GM08714 (cell line): ENCODE measurements at regions not wholly inside any gene's neighbourhood (a gene's known extent, or its start where the extent isn't known, plus 50 kb on each side); places are given as distances from the start of the nearest gene placed in this dataset.
"Not testable (repeated sequence)": the region's sequence is repeated elsewhere in the genome, so short reads cannot be mapped to it uniquely, and the experiment has no call there.

ENCODE experiments used
- H3K4me3 ChIP-seq: fragments of 200-500 bp; sonication (Bioruptor generic); 2 replicates; pipeline ENCODE4 v1.5.1; 2014; ENCODE audit warnings: mild to moderate bottlenecking, low read length, inconsistent platforms
- ZNF274 ChIP-seq: IDR thresholded peaks from 2 replicates; pipeline ENCODE4 v1.6.1; 2012; ENCODE audit warnings: mild to moderate bottlenecking, low read depth, low read length

GRCh38 chr5:158456756-158457155, 597.8 kb upstream of the CLINT1 start:
- TF ChIP-seq ZNF274, result no peak

GRCh38 chr5:158456241-158456640, 597.3 kb upstream of the CLINT1 start:
- H3K4me3 ChIP-seq, result no peak overlapping the region
- TF ChIP-seq ZNF274, result no peak

More at GRCh38 chr5:158456756-158457155, 597.8 kb upstream of the CLINT1 start:
- no peak overlapping the region for H3K4me3 ChIP-seq

GRCh38 chr5:158451993-158452672, 593.2 kb upstream of the CLINT1 start:
- H3K4me3 ChIP-seq, result no peak overlapping the region
- TF ChIP-seq ZNF274, result no peak

- TF ChIP-seq ZNF274, result no peak
- no peak overlapping the region for H3K4me3 ChIP-seq
Observed at GRCh38 chr5:158451203-158451992, 592.5 kb upstream of the CLINT1 start.

- no peak for TF ChIP-seq ZNF274
- no peak overlapping the region for H3K4me3 ChIP-seq
Observed at GRCh38 chr5:158450751-158451171, 591.8 kb upstream of the CLINT1 start.

GRCh38 chr5:158446761-158447160, 587.8 kb upstream of the CLINT1 start:
- H3K4me3 ChIP-seq, result not testable (repeated sequence)

GRCh38 chr5:158439204-158439603, 580.3 kb upstream of the CLINT1 start:
- H3K4me3 ChIP-seq, result not testable (repeated sequence)

GRCh38 chr5:158436271-158437065, 577.5 kb upstream of the CLINT1 start:
- no peak overlapping the region for H3K4me3 ChIP-seq
- TF ChIP-seq ZNF274, result no peak

GRCh38 chr5:158435161-158435616, 576.2 kb upstream of the CLINT1 start:
- no peak for TF ChIP-seq ZNF274

GRCh38 chr5:158434749-158435148, 575.8 kb upstream of the CLINT1 start:
- no peak overlapping the region for H3K4me3 ChIP-seq
- TF ChIP-seq ZNF274, result no peak

More at GRCh38 chr5:158435161-158435616, 576.2 kb upstream of the CLINT1 start:
- no peak overlapping the region for H3K4me3 ChIP-seq

- no peak overlapping the region for H3K4me3 ChIP-seq
- TF ChIP-seq ZNF274, result no peak
Observed at GRCh38 chr5:158433634-158434033, 574.7 kb upstream of the CLINT1 start.

GRCh38 chr5:158431369-158432029, 572.6 kb upstream of the CLINT1 start:
- no peak for TF ChIP-seq ZNF274
- no peak overlapping the region for H3K4me3 ChIP-seq

GRCh38 chr5:158430798-158431167, 571.8 kb upstream of the CLINT1 start:
- H3K4me3 ChIP-seq, result no peak overlapping the region
- no peak for TF ChIP-seq ZNF274
